ENCODE measurements at regions not wholly inside any gene's neighbourhood (a gene's known extent, or its start where the extent isn't known, plus 50 kb on each side); places are given as distances from the start of the nearest gene placed in this dataset.

DNA sequence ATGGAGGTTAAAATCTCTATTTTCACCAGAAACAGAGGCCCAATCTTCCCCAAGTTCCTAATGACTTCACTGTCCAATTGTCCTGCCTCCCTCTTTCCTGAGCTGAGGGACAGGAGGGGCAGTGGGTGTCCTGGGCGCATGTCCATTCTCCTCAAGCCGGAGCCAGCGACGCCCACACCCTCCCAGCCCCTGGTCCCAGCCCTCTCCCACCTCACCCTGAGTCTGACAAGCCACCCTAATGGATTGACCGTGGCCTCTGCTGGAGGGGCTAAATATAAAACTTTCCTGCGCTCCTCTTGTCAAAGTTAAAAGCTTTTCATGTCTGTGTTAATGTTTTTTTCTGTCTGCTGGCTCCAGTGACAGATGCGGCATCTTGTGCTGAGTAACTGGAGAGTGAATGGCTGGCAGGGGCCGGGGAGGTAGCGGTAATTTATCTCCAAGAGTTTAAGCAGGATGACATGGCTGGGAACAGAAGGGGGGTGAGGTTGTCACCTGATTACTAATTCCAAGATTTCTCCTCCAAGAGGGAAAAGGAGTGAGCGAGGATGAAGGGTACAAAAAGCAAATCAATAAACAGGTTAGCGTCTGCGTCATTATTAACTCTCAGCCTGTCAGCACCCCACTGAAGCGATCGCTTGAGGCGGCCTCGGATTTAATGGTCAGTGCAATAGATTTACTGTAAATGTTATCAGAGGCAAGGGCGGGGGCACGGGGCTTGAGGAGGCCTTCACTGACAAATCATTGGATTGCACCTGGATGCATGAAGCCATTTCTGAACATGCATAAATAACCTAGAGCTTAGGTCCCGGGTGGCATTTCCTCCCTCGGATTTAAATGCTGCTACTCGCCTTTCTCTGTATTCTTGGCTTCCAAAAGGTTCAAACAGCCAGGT is 118.1 kb upstream of the MAFB start:
- no peak for ATAC-seq
- H3K79me2 ChIP-seq (ENCODE audit: control insufficient read depth, insufficient read depth, low read length): no peaks in the 10 kb centered on the region
- CTCF ChIA-PET (ENCODE audit: low intra/inter-chr PET ratio): no interaction called here
- H3K9me1 ChIP-seq (ENCODE audit: control insufficient read depth, insufficient read depth, low read length): no peaks in the 10 kb centered on the region
- intact Hi-C loops (cut with micrococcal nuclease) (no loop called here), in situ Hi-C loops (cut with MboI) (no loop called here)
- WGBS (ENCODE audit: insufficient coverage, low coverage, missing lambda C conversion rate): under 1% methylated on average over 19 of the region's 21 CpGs
- POLR2A ChIA-PET: interaction anchor here (1.8 kb wide), 1 partner anchor 10 kb away, joined by 5 read pairs; no protein-coding TSS in a partner anchor
- no peak overlapping the region for H3K4me2 ChIP-seq (ENCODE audit: insufficient read depth, low read length)
- H4K20me1 ChIP-seq (replicated peaks; ENCODE audit: control insufficient read depth, insufficient read depth, low read length): no peaks in the 10 kb centered on the region; the same call in 1 of the 2 replicates
- no peak for TF ChIP-seq ELF1 (tag; IDR thresholded peaks at IDR 0.05)
- TF ChIP-seq HNRNPK (IDR thresholded peaks at IDR 0.05; ENCODE audit: low read depth, low read length, poor library complexity, severe bottlenecking): no peak
- TF ChIP-seq ADNP (tag; IDR thresholded peaks at IDR 0.05): no peak
- TF ChIP-seq SP2 (IDR thresholded peaks at IDR 0.05; ENCODE audit: extremely low read depth, low read depth, low read length, poor library complexity, severe bottlenecking): no peak
- no peak for TF ChIP-seq HNRNPLL (IDR thresholded peaks at IDR 0.05; ENCODE audit: low read depth, low read length, poor library complexity, severe bottlenecking)
- no peak for TF ChIP-seq ID3 (CRISPR knock-in tag; IDR thresholded peaks at IDR 0.05)
- no peak for TF ChIP-seq ID3 (tag; IDR thresholded peaks at IDR 0.05)
- no peak for TF ChIP-seq ZNF436 (CRISPR knock-in tag; IDR thresholded peaks at IDR 0.05)
- no peak for TF ChIP-seq ZNF75A (CRISPR knock-in tag; IDR thresholded peaks at IDR 0.05)
- TF ChIP-seq, protein P1, sequence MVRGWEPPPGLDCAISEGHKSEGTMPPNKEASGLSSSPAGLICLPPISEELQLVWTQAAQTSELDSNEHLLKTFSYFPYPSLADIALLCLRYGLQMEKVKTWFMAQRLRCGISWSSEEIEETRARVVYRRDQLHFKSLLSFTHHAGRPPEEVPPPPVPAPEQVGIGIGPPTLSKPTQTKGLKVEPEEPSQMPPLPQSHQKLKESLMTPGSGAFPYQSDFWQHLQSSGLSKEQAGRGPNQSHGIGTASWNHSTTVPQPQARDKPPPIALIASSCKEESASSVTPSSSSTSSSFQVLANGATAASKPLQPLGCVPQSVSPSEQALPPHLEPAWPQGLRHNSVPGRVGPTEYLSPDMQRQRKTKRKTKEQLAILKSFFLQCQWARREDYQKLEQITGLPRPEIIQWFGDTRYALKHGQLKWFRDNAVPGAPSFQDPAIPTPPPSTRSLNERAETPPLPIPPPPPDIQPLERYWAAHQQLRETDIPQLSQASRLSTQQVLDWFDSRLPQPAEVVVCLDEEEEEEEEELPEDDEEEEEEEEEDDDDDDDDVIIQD (CRISPR knock-in tag; IDR thresholded peaks at IDR 0.05): no peak
- TF ChIP-seq MEF2A (IDR thresholded peaks at IDR 0.05; ENCODE audit: control insufficient read depth, low read depth, low read length): no peak
- no peak overlapping the region for H3K9ac ChIP-seq (ENCODE audit: insufficient read depth in 1 of 2, low read depth in 2 of 2, low read length in 2 of 2)
- no peak overlapping the region for H3K4me3 ChIP-seq
- no peak for FAIRE-seq
- H2AFZ ChIP-seq (ENCODE audit: low read depth, low read length): no peak overlapping the region
- no peaks in the 10 kb centered on the region for H3K36me3 ChIP-seq (ENCODE audit: control insufficient read depth, insufficient read depth, low read length)
- no peaks in the 10 kb centered on the region for H3K9me3 ChIP-seq (replicated peaks; ENCODE audit: control insufficient read depth, insufficient read depth, low read depth, low read length)
- DNase-seq (ENCODE audit: extremely low read depth in 1 of 4, low spot score in 3 of 4): no peak
- H3K27ac ChIP-seq (ENCODE audit: extremely low read depth, low read depth, low read length): no peak overlapping the region
- H3K27me3 ChIP-seq (ENCODE audit: control insufficient read depth in 2 of 2, insufficient read depth in 2 of 2, low read length in 2 of 2): peaks cover 0 to 14% of the 10 kb centered on the region in 2 experiments; a peak in 2 of 5 replicates
- BruUV-seq (replicated peaks): no TSS peak
- no peaks in the 10 kb centered on the region for H3K4me1 ChIP-seq (replicated peaks in 1 of 2; ENCODE audit: control insufficient read depth in 2 of 2, insufficient read depth in 2 of 2, low read length in 2 of 2)

Data from K562 (cell line).